ENCODE measurements at regions not wholly inside any gene's neighbourhood (a gene's known extent, or its start where the extent isn't known, plus 50 kb on each side); places are given as distances from the start of the nearest gene placed in this dataset.

- Histone ChIP-seq H3K9me3 (replicated peaks; ENCODE audit: low read length) (no peaks in the 10 kb centered on the region), H3K9ac (ENCODE audit: low read depth, low read length) (no peak overlapping the region), H3K4me2 (ENCODE audit: low read length) (no peak overlapping the region), H3K4me3 (ENCODE audit: low read length) (no peak overlapping the region), H3K4me1 (ENCODE audit: control insufficient read depth, insufficient read depth, low read length) (no peaks in the 10 kb centered on the region), H3K36me3 (ENCODE audit: insufficient read depth, low read length) (no peaks in the 10 kb centered on the region), H3K27me3 (ENCODE audit: control insufficient read depth, insufficient read depth, low read length) (no peaks in the 10 kb centered on the region)
These were observed 441.0 kb downstream of the FUT8 start for GRCh38 chr14:65853407-65853955.

- no peak overlapping the region for H3K9ac ChIP-seq (ENCODE audit: low read depth, low read length)
- H3K27me3 ChIP-seq (ENCODE audit: control insufficient read depth, insufficient read depth, low read length) = no peaks in the 10 kb centered on the region
- no peaks in the 10 kb centered on the region for H3K9me3 ChIP-seq (replicated peaks; ENCODE audit: low read length)
- no peaks in the 10 kb centered on the region for H3K36me3 ChIP-seq (ENCODE audit: insufficient read depth, low read length)
- no peaks in the 10 kb centered on the region for H3K4me1 ChIP-seq (ENCODE audit: control insufficient read depth, insufficient read depth, low read length)
- no peak overlapping the region for H3K4me2 ChIP-seq (ENCODE audit: low read length)
- no peak overlapping the region for H3K4me3 ChIP-seq (ENCODE audit: low read length)
These were observed 441.7 kb downstream of the FUT8 start for GRCh38 chr14:65854215-65854614.

- no peaks in the 10 kb centered on the region for H3K36me3 ChIP-seq (ENCODE audit: insufficient read depth, low read length)
- no peaks in the 10 kb centered on the region for H3K9me3 ChIP-seq (replicated peaks; ENCODE audit: low read length)
- peaks cover 14% of the 10 kb centered on the region for H3K27me3 ChIP-seq (ENCODE audit: control insufficient read depth, insufficient read depth, low read length)
- H3K4me3 ChIP-seq (ENCODE audit: low read length) = no peak overlapping the region
- no peaks in the 10 kb centered on the region for H3K4me1 ChIP-seq (ENCODE audit: control insufficient read depth, insufficient read depth, low read length)
- H3K4me2 ChIP-seq (ENCODE audit: low read length) = no peak overlapping the region
- no peak overlapping the region for H3K9ac ChIP-seq (ENCODE audit: low read depth, low read length)
These were observed 448.6 kb downstream of the FUT8 start for GRCh38 chr14:65860956-65861611.

GRCh38 chr14:65864549-65864948 lies 452.0 kb downstream of the FUT8 start:
- no peak overlapping the region for H3K9ac ChIP-seq (ENCODE audit: low read depth, low read length)
- H3K4me3 ChIP-seq (ENCODE audit: low read length) = no peak overlapping the region
- peaks cover 14% of the 10 kb centered on the region for H3K27me3 ChIP-seq (ENCODE audit: control insufficient read depth, insufficient read depth, low read length)
- H3K4me2 ChIP-seq (ENCODE audit: low read length) = no peak overlapping the region
- no peaks in the 10 kb centered on the region for H3K4me1 ChIP-seq (ENCODE audit: control insufficient read depth, insufficient read depth, low read length)
- H3K36me3 ChIP-seq (ENCODE audit: insufficient read depth, low read length) = no peaks in the 10 kb centered on the region
- H3K9me3 ChIP-seq (replicated peaks; ENCODE audit: low read length) = no peaks in the 10 kb centered on the region

- H3K4me2 ChIP-seq (ENCODE audit: low read length) = no peak overlapping the region
- H3K27me3 ChIP-seq (ENCODE audit: control insufficient read depth, insufficient read depth, low read length) = peaks cover 14% of the 10 kb centered on the region
- H3K36me3 ChIP-seq (ENCODE audit: insufficient read depth, low read length) = no peaks in the 10 kb centered on the region
- H3K4me1 ChIP-seq (ENCODE audit: control insufficient read depth, insufficient read depth, low read length) = no peaks in the 10 kb centered on the region
- no peak overlapping the region for H3K4me3 ChIP-seq (ENCODE audit: low read length)
- no peaks in the 10 kb centered on the region for H3K9me3 ChIP-seq (replicated peaks; ENCODE audit: low read length)
- H3K9ac ChIP-seq (ENCODE audit: low read depth, low read length) = no peak overlapping the region
These were observed 452.5 kb downstream of the FUT8 start for GRCh38 chr14:65864984-65865383.

DNA sequence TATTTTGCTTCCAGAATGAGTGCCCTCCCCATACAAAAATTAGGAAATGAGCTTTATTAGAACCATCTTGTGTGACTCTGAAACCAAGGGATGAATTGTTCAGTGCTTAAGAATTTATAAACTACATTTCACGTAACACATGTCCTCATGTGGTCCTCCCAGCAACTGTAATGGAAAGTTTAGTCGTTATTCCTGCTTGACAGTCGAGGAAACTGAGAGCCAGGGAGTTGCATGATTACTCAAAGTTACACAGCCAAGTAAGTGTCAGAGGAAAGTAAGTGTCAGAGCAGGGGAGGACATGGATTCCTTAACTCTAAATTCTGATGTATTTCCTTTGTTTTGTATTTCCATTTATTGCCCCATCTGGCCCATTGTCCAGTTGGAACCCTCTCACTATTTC lies 453.9 kb downstream of the FUT8 start:
- Histone ChIP-seq H3K4me2 (ENCODE audit: low read length) (no peak overlapping the region), H3K4me3 (ENCODE audit: low read length) (no peak overlapping the region), H3K36me3 (ENCODE audit: insufficient read depth, low read length) (no peaks in the 10 kb centered on the region), H3K9me3 (replicated peaks; ENCODE audit: low read length) (no peaks in the 10 kb centered on the region), H3K9ac (ENCODE audit: low read depth, low read length) (no peak overlapping the region), H3K4me1 (ENCODE audit: control insufficient read depth, insufficient read depth, low read length) (no peaks in the 10 kb centered on the region), H3K27me3 (ENCODE audit: control insufficient read depth, insufficient read depth, low read length) (peaks cover 14% of the 10 kb centered on the region)

DNA sequence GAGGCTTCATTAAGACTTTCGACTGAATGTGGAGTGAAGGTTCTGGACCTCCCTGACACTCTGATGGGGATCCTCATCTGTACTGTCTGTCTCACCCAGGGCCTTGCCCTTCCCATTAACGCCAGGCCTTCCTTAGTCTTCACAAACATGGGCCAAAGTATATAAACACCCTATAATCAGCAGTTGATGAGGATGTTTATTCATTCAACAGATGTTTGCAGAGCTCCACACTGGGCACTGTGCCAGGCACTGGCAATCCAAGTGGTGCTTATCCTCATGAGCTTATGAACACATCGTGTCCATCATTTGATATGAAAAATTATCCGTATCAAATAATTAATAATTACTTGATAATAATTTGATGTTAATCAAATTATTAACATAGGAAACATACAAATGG lies 454.4 kb downstream of the FUT8 start:
- H3K4me3 ChIP-seq (ENCODE audit: low read length) = no peak overlapping the region
- no peak overlapping the region for H3K9ac ChIP-seq (ENCODE audit: low read depth, low read length)
- H3K9me3 ChIP-seq (replicated peaks; ENCODE audit: low read length) = no peaks in the 10 kb centered on the region
- H3K36me3 ChIP-seq (ENCODE audit: insufficient read depth, low read length) = no peaks in the 10 kb centered on the region
- H3K4me2 ChIP-seq (ENCODE audit: low read length) = no peak overlapping the region
- H3K4me1 ChIP-seq (ENCODE audit: control insufficient read depth, insufficient read depth, low read length) = no peaks in the 10 kb centered on the region
- peaks cover 14% of the 10 kb centered on the region for H3K27me3 ChIP-seq (ENCODE audit: control insufficient read depth, insufficient read depth, low read length)

GRCh38 chr14:65867333-65867732 lies 454.8 kb downstream of the FUT8 start:
- no peaks in the 10 kb centered on the region for H3K4me1 ChIP-seq (ENCODE audit: control insufficient read depth, insufficient read depth, low read length)
- H3K27me3 ChIP-seq (ENCODE audit: control insufficient read depth, insufficient read depth, low read length) = peaks cover 14% of the 10 kb centered on the region
- no peak overlapping the region for H3K4me3 ChIP-seq (ENCODE audit: low read length)
- H3K36me3 ChIP-seq (ENCODE audit: insufficient read depth, low read length) = no peaks in the 10 kb centered on the region
- H3K4me2 ChIP-seq (ENCODE audit: low read length) = no peak overlapping the region
- no peak overlapping the region for H3K9ac ChIP-seq (ENCODE audit: low read depth, low read length)
- H3K9me3 ChIP-seq (replicated peaks; ENCODE audit: low read length) = no peaks in the 10 kb centered on the region

DNA sequence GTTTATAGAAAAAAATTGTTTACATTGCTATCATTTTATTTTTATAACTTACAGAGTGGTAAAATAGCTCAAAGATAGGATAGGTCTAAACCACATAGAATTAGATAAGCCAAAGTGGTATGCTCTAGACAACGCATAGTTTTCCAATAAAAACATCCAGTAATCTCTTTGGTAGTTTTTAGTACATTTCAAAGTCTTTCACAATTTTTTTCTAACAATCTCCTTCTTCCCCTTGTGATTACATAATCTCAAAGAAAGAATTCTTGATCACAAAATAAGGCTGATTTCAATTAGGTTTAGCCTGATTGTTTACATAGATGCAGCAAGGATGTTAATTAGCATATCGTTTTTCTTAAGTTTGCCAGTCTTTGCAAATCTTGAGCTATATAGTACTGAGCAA lies 460.0 kb downstream of the FUT8 start:
- Histone ChIP-seq H3K27me3 (ENCODE audit: control insufficient read depth, insufficient read depth, low read length) (no peaks in the 10 kb centered on the region), H3K4me1 (ENCODE audit: control insufficient read depth, insufficient read depth, low read length) (no peaks in the 10 kb centered on the region), H3K36me3 (ENCODE audit: insufficient read depth, low read length) (no peaks in the 10 kb centered on the region)

GRCh38 chr14:65877166-65877565 lies 464.6 kb downstream of the FUT8 start:
- H3K4me2 ChIP-seq (ENCODE audit: low read length) = no peak overlapping the region
- no peaks in the 10 kb centered on the region for H3K36me3 ChIP-seq (ENCODE audit: insufficient read depth, low read length)
- H3K9ac ChIP-seq (ENCODE audit: low read depth, low read length) = no peak overlapping the region
- H3K27me3 ChIP-seq (ENCODE audit: control insufficient read depth, insufficient read depth, low read length) = no peaks in the 10 kb centered on the region
- no peaks in the 10 kb centered on the region for H3K9me3 ChIP-seq (replicated peaks; ENCODE audit: low read length)
- peaks cover 8% of the 10 kb centered on the region for H3K4me1 ChIP-seq (ENCODE audit: control insufficient read depth, insufficient read depth, low read length)
- H3K4me3 ChIP-seq (ENCODE audit: low read length) = no peak overlapping the region

More for the DNA sequence above, 460.0 kb downstream of the FUT8 start:
- H3K4me2 ChIP-seq (ENCODE audit: low read length) = no peak overlapping the region
- no peaks in the 10 kb centered on the region for H3K9me3 ChIP-seq (replicated peaks; ENCODE audit: low read length)
- no peak overlapping the region for H3K9ac ChIP-seq (ENCODE audit: low read depth, low read length)
- H3K4me3 ChIP-seq (ENCODE audit: low read length) = no peak overlapping the region

DNA sequence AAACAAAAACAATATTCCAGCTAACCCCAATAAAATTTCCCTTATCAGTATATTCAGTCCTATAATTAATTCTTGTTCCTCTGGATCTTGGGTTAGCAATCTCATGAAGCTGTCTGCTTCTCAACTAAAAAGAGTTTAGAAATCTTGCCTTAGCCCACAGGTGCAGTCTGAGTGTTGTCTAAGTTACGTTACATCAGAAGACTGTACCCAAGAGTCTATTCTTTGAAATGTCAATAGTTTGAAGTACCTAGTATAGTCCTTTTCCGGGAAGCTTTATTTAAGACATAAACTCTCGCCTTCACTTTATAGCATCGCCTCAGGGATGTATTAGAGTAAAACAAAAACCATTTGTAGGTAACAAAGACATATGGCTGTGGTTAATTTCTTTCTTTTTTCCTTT lies 465.1 kb downstream of the FUT8 start:
- no peaks in the 10 kb centered on the region for H3K27me3 ChIP-seq (ENCODE audit: control insufficient read depth, insufficient read depth, low read length)
- no peaks in the 10 kb centered on the region for H3K36me3 ChIP-seq (ENCODE audit: insufficient read depth, low read length)
- H3K4me1 ChIP-seq (ENCODE audit: control insufficient read depth, insufficient read depth, low read length) = peaks cover 8% of the 10 kb centered on the region
- no peaks in the 10 kb centered on the region for H3K9me3 ChIP-seq (replicated peaks; ENCODE audit: low read length)
- no peak overlapping the region for H3K9ac ChIP-seq (ENCODE audit: low read depth, low read length)
- no peak overlapping the region for H3K4me3 ChIP-seq (ENCODE audit: low read length)
- no peak overlapping the region for H3K4me2 ChIP-seq (ENCODE audit: low read length)

GRCh38 chr14:65878586-65878985 lies 466.1 kb downstream of the FUT8 start:
- no peaks in the 10 kb centered on the region for H3K36me3 ChIP-seq (ENCODE audit: insufficient read depth, low read length)
- H3K9me3 ChIP-seq (replicated peaks; ENCODE audit: low read length) = no peaks in the 10 kb centered on the region
- H3K4me3 ChIP-seq (ENCODE audit: low read length) = no peak overlapping the region
- H3K4me1 ChIP-seq (ENCODE audit: control insufficient read depth, insufficient read depth, low read length) = peaks cover 8% of the 10 kb centered on the region
- no peak overlapping the region for H3K4me2 ChIP-seq (ENCODE audit: low read length)
- no peaks in the 10 kb centered on the region for H3K27me3 ChIP-seq (ENCODE audit: control insufficient read depth, insufficient read depth, low read length)
- no peak overlapping the region for H3K9ac ChIP-seq (ENCODE audit: low read depth, low read length)
